ENCODE measurements at regions not wholly inside any gene's neighbourhood (a gene's known extent, or its start where the extent isn't known, plus 50 kb on each side); places are given as distances from the start of the nearest gene placed in this dataset.

DNA sequence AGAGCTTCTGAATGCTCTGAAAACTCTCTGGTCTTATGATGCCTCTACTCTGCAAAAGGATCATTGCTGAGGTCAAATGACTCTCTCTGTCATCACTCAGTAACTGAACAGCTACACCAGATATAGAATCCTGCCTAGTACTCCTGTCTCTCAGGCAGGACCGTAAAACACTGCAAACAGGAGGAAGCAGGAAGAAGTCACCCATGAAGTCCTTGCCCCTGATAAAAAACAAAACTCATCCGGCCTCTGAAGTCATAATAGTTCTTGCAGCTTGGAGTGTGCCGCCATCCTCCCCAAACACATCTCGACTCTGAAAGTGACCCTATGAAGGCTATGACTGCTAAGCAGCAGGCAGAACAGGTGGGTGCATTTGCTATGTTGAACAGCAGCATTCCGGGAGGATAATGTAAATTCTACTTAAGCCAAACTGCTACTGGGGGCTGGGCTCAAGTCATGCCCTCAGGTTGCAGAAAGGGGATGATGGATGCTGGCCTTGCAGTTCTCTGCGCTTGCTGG lies 81.9 kb upstream of the FAM169A start:
- TF ChIP-seq, protein P1, sequence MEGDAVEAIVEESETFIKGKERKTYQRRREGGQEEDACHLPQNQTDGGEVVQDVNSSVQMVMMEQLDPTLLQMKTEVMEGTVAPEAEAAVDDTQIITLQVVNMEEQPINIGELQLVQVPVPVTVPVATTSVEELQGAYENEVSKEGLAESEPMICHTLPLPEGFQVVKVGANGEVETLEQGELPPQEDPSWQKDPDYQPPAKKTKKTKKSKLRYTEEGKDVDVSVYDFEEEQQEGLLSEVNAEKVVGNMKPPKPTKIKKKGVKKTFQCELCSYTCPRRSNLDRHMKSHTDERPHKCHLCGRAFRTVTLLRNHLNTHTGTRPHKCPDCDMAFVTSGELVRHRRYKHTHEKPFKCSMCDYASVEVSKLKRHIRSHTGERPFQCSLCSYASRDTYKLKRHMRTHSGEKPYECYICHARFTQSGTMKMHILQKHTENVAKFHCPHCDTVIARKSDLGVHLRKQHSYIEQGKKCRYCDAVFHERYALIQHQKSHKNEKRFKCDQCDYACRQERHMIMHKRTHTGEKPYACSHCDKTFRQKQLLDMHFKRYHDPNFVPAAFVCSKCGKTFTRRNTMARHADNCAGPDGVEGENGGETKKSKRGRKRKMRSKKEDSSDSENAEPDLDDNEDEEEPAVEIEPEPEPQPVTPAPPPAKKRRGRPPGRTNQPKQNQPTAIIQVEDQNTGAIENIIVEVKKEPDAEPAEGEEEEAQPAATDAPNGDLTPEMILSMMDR (IDR thresholded peaks at IDR 0.05 in 2 of 3, conservative IDR thresholded peaks at IDR 0.05 in 1 of 3; ENCODE audit: control insufficient read depth in 2 of 3, extremely low read depth in 1 of 3, insufficient read depth in 1 of 3, low read depth in 3 of 3, low read length in 3 of 3): no peak
- TF ChIP-seq NR2C2 (IDR thresholded peaks at IDR 0.05; ENCODE audit: borderline replicate concordance, control insufficient read depth, insufficient read length, low read depth) (no peak), CREM (IDR thresholded peaks at IDR 0.05; ENCODE audit: low read depth) (no peak), POLR2AphosphoS5 (IDR thresholded peaks at IDR 0.05; ENCODE audit: low read length) (no peak), TCF7 (IDR thresholded peaks at IDR 0.05; ENCODE audit: borderline replicate concordance) (no peak), HDGF (IDR thresholded peaks at IDR 0.05) (no peak)
